GM12892 (cell line): ENCODE measurements at regions not wholly inside any gene's neighbourhood (a gene's known extent, or its start where the extent isn't known, plus 50 kb on each side); places are given as distances from the start of the nearest gene placed in this dataset.

Experiments used
- POLR2A ChIP-seq: IDR thresholded peaks from 2 replicates; pipeline ENCODE4 v1.6.1; 2011; ENCODE audit warnings: low read depth, low read length, control low read depth
- POLR2AphosphoS5 ChIP-seq: IDR thresholded peaks from 2 replicates; pipeline ENCODE4 v1.6.1; 2011; ENCODE audit warnings: low read depth, low read length, control low read depth
- TAF1 ChIP-seq: IDR thresholded peaks from 2 replicates; pipeline ENCODE4 v1.6.1; 2011; ENCODE audit warnings: low read depth, mild to moderate bottlenecking, control low read depth, low read length, borderline replicate concordance

- TF ChIP-seq POLR2A (no peak), POLR2AphosphoS5 (no peak), TAF1 (no peak)
Measured at GRCh38 chr11:44423289-44423688, 113.3 kb upstream of the ALX4 start.
